COLO668 (cell line): ENCODE measurements at regions not wholly inside any gene's neighbourhood (a gene's known extent, or its start where the extent isn't known, plus 50 kb on each side); places are given as distances from the start of the nearest gene placed in this dataset.

Experiments
- DNase-seq: peaks from one replicate; lab custom pipeline; 2025; ENCODE audit not compliant: unreplicated experiment; lab: John Stamatoyannopoulos, UW

DNA sequence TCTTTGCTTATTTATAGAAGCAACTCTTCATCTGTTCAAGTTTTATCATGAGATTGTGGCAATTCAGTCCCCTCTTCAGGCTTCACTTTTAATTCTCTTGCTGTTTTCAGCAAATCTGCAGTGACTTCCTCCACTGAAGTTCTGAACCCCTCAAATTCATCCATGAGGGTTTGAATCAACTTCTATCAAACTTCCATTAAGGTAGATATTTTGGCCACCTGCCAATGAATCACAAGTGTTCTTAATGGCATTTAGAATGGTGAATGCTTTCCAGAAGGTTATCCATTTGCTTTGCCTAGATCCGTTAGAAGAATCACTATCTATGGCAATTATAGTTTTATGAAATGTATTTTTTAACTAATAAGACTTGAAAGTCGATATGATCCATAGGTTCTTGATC lies 946.7 kb upstream of the B3GALT2 start:
- DNase-seq, result no peak

DNA sequence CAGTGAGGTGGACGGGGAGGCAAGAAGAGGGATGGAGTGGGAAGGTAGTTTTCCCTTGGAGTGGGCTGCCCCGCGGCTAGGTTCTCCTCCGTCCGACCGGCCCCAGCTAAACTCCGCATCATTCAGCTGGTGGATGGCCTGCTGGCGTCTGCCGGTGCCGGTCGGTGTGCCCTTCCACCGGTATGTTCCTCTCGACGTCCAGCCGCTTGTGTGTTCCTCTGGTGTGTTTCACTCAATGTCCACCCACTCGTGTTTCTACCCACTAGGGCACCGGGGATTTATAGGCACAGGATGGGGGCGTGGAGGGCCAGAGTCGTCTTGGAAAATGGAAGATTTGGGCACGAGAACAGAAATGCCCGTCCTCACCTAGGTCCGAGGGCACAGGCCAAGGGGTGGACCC lies 931.7 kb upstream of the B3GALT2 start:
- DNase-seq, result no peak

- DNase-seq, result no peak
Measured at GRCh38 chr1:194117582-194117981, 931.2 kb upstream of the B3GALT2 start.

- no peak for DNase-seq
Measured at GRCh38 chr1:194114288-194114687, 927.9 kb upstream of the B3GALT2 start.

DNA sequence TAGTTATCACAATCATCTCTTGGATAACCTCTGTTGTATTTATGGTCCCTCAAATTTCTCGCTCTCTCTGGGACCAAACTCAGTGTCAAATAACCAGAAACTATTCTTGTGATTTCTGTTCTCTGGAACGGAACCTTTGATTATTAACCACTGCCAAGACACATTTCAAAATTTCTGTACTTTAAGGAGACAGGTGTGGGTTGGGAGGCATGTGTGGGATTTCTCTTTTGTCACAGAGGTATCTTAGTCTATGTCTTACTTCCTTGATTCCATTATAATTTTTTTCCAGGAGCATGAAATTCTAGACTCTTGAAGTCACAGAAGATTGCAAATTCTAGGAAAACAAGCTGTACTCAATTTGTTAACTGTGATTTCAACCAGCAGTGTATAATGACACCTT lies 919.0 kb upstream of the B3GALT2 start:
- DNase-seq, result no peak

DNA sequence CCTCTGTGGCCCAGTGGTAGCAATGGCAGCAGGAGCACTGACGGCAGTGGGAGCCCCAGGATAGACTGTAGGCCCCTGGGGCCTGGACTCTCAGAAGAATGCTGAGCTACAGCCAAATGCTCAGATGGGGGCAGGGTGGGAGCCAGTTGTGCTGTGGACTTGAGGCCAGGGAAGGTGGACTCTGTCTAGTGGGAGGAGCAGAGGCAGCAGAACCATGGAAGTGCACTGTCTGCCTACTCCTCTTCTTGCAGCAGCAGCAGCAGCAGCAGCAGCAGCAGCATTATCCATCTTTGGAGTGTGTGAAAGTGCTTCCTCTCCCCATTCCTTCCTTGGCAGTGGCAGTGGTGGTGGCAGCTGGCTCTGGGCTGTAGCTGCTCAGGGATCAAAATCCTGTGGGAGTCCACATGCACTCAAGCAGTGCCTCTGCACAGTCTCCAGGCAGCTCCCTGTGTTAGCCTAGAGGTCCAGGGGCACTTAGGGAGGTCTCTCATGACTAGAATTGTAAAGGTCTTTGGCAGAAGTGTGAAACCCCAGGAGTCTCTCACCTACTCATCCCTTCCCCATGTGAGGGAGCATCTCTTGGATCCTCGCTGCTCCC lies 917.9 kb upstream of the B3GALT2 start:
- no peak for DNase-seq

DNA sequence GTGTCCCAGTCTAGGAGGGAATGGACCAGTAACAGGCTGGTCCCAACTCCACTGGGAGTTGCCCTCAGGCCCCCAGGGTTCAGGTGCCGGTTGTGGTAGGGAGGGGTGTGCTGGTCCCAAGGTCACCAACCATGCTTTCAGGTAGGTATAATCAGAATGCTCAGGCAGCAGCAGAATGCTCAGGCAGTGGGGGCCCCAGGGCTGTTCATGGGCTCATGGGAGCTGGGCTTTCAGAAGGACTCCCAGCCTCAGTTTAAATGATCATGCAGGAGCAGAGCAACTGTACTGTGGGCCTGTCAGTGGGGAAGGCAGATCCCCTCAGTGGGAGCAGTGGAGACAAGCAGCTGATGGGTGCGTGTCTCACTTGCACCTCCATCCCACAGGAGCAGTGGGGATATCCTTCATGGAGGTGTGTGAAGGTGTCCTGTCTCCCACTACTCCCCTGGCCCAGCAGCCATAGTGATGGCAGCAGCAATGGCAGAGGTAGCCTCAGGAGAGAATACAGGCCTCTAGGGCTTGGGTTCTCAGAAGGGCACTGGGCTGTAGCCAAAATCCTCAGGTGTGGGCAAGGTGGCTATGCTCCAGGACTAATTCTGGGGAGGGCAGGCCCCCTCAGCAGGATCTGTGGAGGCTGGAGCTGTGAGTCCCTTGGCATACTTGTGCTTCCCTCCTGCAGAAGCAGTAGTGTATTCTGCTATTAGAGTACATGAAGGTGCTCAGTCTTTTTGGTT lies 917.3 kb upstream of the B3GALT2 start:
- DNase-seq, result no peak

- no peak for DNase-seq
Measured at GRCh38 chr1:194103101-194103500, 916.7 kb upstream of the B3GALT2 start.

DNA sequence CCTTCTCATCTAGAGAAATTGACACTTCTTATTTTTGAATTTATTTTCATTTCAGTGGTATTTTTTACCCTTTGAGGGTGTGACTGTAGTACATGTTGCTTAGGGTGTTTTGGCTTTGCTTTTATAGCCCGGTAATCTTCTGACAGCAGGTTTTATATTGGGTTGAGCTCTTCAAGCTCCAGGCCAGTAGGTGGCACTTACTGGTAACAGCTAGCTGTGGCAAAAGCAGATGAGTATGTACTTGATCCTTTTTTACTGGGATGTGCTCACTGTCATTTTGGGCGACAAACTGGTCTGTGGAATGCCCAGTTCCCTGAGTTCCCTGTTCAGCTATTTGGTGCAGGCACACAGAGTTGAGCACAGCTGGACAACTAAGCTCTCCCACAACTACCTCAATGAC lies 916.2 kb upstream of the B3GALT2 start:
- no peak for DNase-seq

DNA sequence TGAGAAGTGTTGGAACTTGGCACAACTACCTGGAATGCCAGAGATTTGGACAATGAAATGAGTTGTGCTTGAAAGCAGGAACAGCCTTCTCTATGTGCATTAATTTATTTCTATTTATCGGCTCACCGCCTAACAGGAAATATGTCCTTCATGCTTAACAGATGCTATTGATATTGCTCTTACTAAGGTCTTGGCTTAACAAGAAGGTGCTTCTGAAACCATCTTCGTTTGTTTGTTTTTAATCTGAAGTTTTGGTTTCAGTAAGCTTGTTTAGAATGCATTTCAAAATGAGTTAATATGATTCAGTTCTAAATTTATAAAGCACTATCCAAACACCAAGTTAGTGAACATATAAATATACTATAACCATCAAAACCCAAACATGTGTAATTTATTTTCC lies 898.3 kb upstream of the B3GALT2 start:
- no peak for DNase-seq

GRCh38 chr1:194081444-194081843 lies 895.0 kb upstream of the B3GALT2 start:
- DNase-seq, result no peak

DNA sequence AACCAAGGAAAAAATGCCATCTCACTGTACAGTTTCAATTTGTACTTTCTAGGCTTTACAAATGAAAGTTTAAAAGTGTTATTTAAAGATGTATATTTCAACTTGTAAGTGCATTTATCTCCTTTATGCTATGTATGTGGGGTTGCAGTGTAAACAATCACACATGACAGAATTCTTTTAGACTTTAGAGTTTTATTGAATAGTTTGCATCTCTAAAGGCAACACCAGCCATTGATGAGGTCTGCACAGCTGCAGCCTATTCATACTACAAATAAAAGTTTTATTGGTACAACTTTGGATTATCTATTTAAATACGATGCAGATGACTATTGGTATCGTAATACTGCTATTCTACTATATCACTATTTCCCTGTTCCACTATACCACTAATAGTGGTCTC lies 894.4 kb upstream of the B3GALT2 start:
- no peak for DNase-seq

GRCh38 chr1:194078765-194079164 lies 892.4 kb upstream of the B3GALT2 start:
- DNase-seq, result no peak

- no peak for DNase-seq
Measured at GRCh38 chr1:194076646-194077045, 890.2 kb upstream of the B3GALT2 start.

- DNase-seq, result no peak
Measured at GRCh38 chr1:194073833-194074232, 887.4 kb upstream of the B3GALT2 start.

DNA sequence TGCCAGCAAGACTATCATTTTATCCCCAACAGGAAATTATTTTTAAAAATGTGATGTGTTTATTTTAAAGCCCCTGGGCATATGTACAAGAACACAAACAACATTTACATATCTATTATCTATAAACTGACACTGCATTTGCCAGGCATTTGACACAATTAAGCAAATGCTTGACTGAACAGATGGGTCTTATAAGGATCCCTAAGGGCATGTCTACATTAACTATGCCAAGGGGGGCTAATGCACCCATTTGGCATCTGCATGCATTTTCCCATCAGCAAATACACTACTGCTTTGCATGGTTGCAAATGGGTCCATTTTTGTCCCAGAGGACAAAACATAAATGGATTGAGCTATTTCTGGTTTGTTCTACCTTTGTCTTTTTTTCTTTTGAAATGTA lies 884.8 kb upstream of the B3GALT2 start:
- DNase-seq, result no peak

DNA sequence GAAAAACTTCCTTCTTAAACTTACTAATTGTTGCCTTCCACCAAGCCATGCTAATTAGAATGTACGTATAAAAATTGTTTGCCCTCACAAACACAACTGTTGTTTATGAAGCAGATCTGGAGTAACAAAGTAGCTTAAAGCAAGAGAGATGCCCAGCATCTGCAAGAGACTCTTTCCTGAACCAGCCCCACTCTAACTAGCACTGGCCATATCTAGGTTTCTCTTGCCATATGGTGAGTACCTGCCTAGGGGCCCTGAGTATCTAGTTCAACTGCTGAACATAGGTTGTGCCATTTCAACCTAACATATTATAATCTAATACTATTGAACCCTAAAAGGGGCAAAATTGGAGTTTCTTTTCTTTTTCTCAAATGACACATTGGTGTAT lies 883.4 kb upstream of the B3GALT2 start:
- no peak for DNase-seq

DNA sequence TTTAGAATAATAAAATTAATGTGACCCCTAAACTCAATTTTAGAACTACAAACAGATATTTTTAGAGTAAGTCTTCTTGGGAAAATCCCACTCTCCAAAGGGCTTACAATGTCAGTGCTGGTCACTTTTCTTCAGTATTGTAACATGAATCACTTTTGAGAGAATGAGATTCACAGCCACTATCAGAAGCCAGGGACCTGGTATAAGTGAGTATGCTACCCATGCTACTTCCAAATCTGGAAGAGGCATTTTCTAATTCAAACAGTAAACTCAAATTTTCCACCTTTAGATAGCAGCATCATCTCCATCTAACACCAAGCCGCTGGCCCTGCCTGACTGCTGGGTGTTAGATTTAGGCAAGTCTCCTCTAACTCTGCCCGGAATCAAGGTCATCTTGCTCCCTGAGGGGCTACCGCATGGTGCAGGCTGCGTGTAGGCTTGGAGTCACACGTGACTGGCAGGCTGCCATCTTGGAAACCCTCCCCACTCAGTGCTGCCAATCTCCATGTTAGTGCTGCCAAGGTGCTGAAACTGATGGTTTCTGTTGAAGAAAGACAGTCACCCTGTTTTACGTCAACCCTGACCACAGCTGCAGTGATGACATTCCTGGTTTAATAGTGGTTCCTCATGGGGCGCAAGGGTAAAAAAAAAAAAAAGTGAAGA lies 882.9 kb upstream of the B3GALT2 start:
- no peak for DNase-seq

DNA sequence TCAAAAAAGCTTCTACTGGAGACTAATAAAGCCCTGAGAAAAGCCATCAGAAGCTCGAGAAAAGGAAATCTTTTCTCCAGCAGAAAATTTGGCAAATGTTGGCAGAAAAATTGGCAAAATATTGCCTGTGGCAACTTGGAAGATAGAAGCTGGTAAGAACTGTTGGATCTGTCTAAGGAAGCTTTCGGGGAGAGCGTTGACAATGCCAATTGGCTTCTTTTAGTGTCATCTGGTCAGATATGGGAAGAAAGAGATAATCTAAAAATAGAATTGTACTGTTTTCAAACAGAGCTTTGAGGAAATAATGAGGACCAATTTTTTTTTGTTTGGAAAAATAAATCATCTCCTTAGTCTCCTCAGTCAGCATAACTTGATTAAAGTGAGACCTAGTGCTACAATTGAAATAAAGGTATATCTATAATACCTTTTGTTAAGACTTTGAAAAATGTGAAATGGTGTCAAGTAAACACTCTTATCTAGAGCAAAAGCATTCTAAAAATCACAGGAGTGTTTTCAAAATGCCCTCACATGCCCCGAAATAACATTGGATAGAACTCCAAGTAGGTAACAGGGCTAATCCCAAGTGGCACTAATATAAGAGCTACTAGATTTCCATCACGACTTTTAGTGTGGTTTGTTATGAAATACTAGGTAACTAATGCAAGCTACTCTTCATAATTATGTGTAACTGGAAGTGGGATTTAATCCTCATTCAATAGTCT lies 882.2 kb upstream of the B3GALT2 start:
- no peak for DNase-seq

DNA sequence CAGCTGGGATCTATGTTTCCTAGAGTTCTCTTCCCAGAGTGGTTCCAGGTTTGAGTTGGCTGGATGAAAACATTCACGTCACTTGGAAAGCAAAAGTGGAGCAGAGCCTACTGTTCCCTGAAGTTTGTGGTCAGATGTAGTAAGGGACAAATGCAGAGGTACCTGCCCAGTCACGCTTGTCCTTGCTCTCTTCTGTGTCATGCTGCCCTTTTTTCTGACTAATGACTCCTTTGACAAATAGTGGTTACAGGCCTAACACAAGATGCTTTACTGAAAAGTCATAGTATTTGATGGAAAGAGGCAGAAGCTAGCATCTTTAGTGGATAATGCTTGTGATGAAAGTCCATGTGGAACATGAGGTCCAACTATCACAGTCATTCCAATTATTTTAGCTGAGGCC lies 881.4 kb upstream of the B3GALT2 start:
- DNase-seq, result no peak

GRCh38 chr1:194062962-194063361 lies 876.5 kb upstream of the B3GALT2 start:
- no peak for DNase-seq

- DNase-seq, result no peak
Measured at GRCh38 chr1:194062526-194062925, 876.1 kb upstream of the B3GALT2 start.
